Tibial nerve (tissue), 4 donors: ENCODE measurements at regions not wholly inside any gene's neighbourhood (a gene's known extent, or its start where the extent isn't known, plus 50 kb on each side); places are given as distances from the start of the nearest gene placed in this dataset.

Source experiments
- CTCF ChIP-seq, 5 experiments: fragments of 200-600 bp in 3 of 5; fragments of 450-650 bp in 2 of 5; sonication (generic) in 3 of 5; IDR thresholded peaks; one replicate each; pipeline ENCODE4 v1.5.1; 2016 to 2019; ENCODE audit warnings: antibody characterized with exemption in 5 of 5, mild to moderate bottlenecking in 3 of 5, moderate library complexity in 2 of 5
- EP300 ChIP-seq, 2 donors: sonication (generic); formaldehyde crosslinking; IDR thresholded peaks; one replicate each; pipeline ENCODE4 v1.6.1; 2017; ENCODE audit warnings: antibody characterized with exemption in 2 of 2, mild to moderate bottlenecking in 1 of 2

- TF ChIP-seq EP300 (IDR thresholded peaks at IDR 0.05) (no peak), CTCF (IDR thresholded peaks at IDR 0.05) (no peak)
These were observed 200.5 kb upstream of the DCN start for GRCh38 chr12:91383099-91383498.
